GM23338 (cell line): ENCODE measurements at regions not wholly inside any gene's neighbourhood (a gene's known extent, or its start where the extent isn't known, plus 50 kb on each side); places are given as distances from the start of the nearest gene placed in this dataset.

Experiments
- ATAC-seq: fragments of 200-7000 bp; cut with Tn5 transposase; 3 replicates; pipeline ENCODE4 v1.9.1; 2020
- DNase-seq: peaks from one replicate; pipeline ENCODE4 v3.0.0-alpha.2; 2015; ENCODE audit warnings: low spot score
- H2AFZ ChIP-seq: fragments of 200-600 bp; sonication (generic); 2 replicates; pipeline ENCODE4 v1.8.0; 2016; ENCODE audit warnings: antibody characterized with exemption, mild to moderate bottlenecking, moderate library complexity
- H3F3A ChIP-seq: fragments of 200-600 bp; sonication (generic); replicated peaks from 2 replicates; pipeline ENCODE4 v1.8.0; 2017; ENCODE audit warnings: antibody characterized with exemption, mixed run types, low read depth
- H3K27ac ChIP-seq: fragments of 200-600 bp; sonication (generic); 2 replicates; pipeline ENCODE4 v1.6.1; 2016; ENCODE audit warnings: low read depth
- H3K27me3 ChIP-seq: fragments of 200-600 bp; sonication (generic); 2 replicates; pipeline ENCODE4 v1.8.0; 2016; ENCODE audit warnings: mild to moderate bottlenecking, mixed run types, moderate library complexity; ENCODE audit not compliant: insufficient read depth
- H3K36me3 ChIP-seq: fragments of 200-600 bp; sonication (generic); 2 replicates; pipeline ENCODE4 v1.8.0; 2016; ENCODE audit warnings: mild to moderate bottlenecking; ENCODE audit not compliant: insufficient read depth
- H3K4me1 ChIP-seq: fragments of 200-600 bp; sonication (generic); 2 replicates; pipeline ENCODE4 v1.8.0; 2016; ENCODE audit warnings: mild to moderate bottlenecking, moderate library complexity; ENCODE audit not compliant: insufficient read depth
- H3K4me2 ChIP-seq: fragments of 200-600 bp; sonication (generic); 2 replicates; pipeline ENCODE4 v1.7.1; 2017; ENCODE audit warnings: mixed run types
- H3K4me3 ChIP-seq: fragments of 200-600 bp; sonication (generic); 2 replicates; pipeline ENCODE4 v1.6.1; 2016; ENCODE audit warnings: mixed run types
- H3K79me2 ChIP-seq: fragments of 200-600 bp; sonication (generic); replicated peaks from 2 replicates; pipeline ENCODE4 v1.8.0; 2017; ENCODE audit warnings: mild to moderate bottlenecking; ENCODE audit not compliant: insufficient read depth
- H3K9me2 ChIP-seq: fragments of 200-600 bp; sonication (generic); 2 replicates; pipeline ENCODE4 v1.8.0; 2017; ENCODE audit not compliant: insufficient read depth
- H4K20me1 ChIP-seq: fragments of 200-600 bp; sonication (generic); replicated peaks from 2 replicates; pipeline ENCODE4 v1.8.0; 2017; ENCODE audit warnings: mild to moderate bottlenecking; ENCODE audit not compliant: insufficient read depth
- H3K27ac Mint-ChIP-seq: 2 replicates; pipeline ENCODE4 v1.8.0; 2020; ENCODE audit warnings: inconsistent platforms, mild to moderate bottlenecking, moderate library complexity, mixed read lengths
- H3K27me3 Mint-ChIP-seq: 3 replicates; pipeline ENCODE4 v1.8.0; 2022; ENCODE audit warnings: low read depth, mild to moderate bottlenecking, moderate library complexity, mixed read lengths, inconsistent platforms; ENCODE audit not compliant: insufficient read depth, poor library complexity
- H3K36me3 Mint-ChIP-seq: 3 replicates; pipeline ENCODE4 v1.8.0; 2021; ENCODE audit warnings: low read depth, mild to moderate bottlenecking, inconsistent platforms, moderate library complexity, mixed read lengths
- H3K4me1 Mint-ChIP-seq: 3 replicates; pipeline ENCODE4 v1.8.0; 2020; ENCODE audit warnings: mild to moderate bottlenecking, inconsistent platforms, mixed read lengths
- H3K4me3 Mint-ChIP-seq: 3 replicates; pipeline ENCODE4 v1.8.0; 2021; ENCODE audit warnings: moderate library complexity, mild to moderate bottlenecking, inconsistent platforms, mixed read lengths
- H3K9me3 Mint-ChIP-seq: 3 replicates; pipeline ENCODE4 v1.8.0; 2020; ENCODE audit warnings: moderate library complexity, mild to moderate bottlenecking, inconsistent platforms, mixed read lengths
- CREB1 ChIP-seq: fragments of 250-450 bp; sonication (Bioruptor Pico); IDR thresholded peaks from 2 replicates; pipeline ENCODE4 v1.5.0; 2020; ENCODE audit warnings: low read depth, mild to moderate bottlenecking, moderate library complexity
- EZH2 ChIP-seq: fragments of 200-600 bp; sonication (generic); IDR thresholded peaks from one replicate; pipeline ENCODE4 v1.8.0; 2017; ENCODE audit warnings: antibody characterized with exemption, mild to moderate bottlenecking, low read depth; ENCODE audit not compliant: unreplicated experiment
- EZH2phosphoT487 ChIP-seq: fragments of 200-600 bp; sonication (generic); IDR thresholded peaks from one replicate; pipeline ENCODE4 v1.8.1; 2018; ENCODE audit warnings: antibody characterized with exemption; ENCODE audit not compliant: unreplicated experiment
- POLR2AphosphoS5 ChIP-seq: IDR thresholded peaks from 2 replicates; pipeline ENCODE4 v1.6.1; 2016; ENCODE audit warnings: antibody characterized with exemption, low read depth
- STAT1 ChIP-seq: IDR thresholded peaks from one replicate; pipeline ENCODE4 v1.6.1; 2016; ENCODE audit warnings: antibody characterized with exemption; ENCODE audit not compliant: unreplicated experiment
- ZNF331 ChIP-seq: fragments of 250-450 bp; sonication (Bioruptor Pico); IDR thresholded peaks from 2 replicates; pipeline ENCODE4 v1.5.0; 2020; ENCODE audit warnings: low read depth, mild to moderate bottlenecking, moderate library complexity
- TF ChIP-seq, protein P1 (sequence below): fragments of 250-450 bp; sonication (Bioruptor Pico); IDR thresholded peaks from 2 replicates; pipeline ENCODE4 v1.5.0; 2020; ENCODE audit warnings: mild to moderate bottlenecking, moderate library complexity
- TF ChIP-seq, protein P2 (sequence below), 2 experiments: fragments of 200-600 bp in 1 of 2; sonication (generic) in 1 of 2; conservative IDR thresholded peaks; 2 replicates each; pipeline versions ENCODE4 v1.5.1 to v1.6.1; 2016 to 2017; ENCODE audit warnings: antibody characterized with exemption in 2 of 2, low read depth in 2 of 2, mild to moderate bottlenecking in 2 of 2, moderate library complexity in 1 of 2
- TF ChIP-seq, protein P3 (sequence below): IDR thresholded peaks from 2 replicates; pipeline ENCODE4 v1.6.1; 2016; ENCODE audit warnings: antibody characterized with exemption

DNA sequence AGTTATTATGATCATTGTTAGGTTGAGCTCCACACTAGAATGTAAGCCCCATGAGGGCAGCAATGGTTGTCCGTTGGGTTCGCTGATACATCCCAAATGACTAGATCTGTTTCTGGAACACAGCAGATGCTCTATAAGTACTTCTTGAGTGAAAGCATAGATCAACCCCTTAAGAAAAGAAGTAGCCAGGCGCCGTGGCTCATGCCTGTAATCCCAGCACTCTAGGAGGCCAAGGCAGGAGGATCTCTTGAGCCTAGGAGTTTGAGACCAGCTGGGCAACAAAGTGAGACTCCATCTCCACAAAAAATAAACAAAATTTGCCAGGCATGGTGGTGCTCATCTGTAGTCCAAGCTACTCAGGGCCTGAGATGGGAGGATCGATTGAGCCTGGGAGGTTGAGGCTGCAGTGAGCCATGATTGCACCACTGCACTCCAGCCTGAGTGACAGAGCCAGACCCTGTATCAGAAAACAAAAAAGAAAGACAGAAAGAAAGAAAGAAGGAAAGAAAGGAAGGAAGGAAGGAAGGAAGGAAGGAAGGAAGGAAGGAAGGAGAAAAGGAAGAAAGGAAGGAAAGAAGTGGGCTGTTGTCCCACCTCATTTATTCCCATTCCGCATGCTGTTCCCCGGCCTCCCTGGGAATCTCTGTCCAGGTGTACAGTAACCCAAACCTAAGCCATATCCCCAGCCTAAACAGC lies 54.4 kb upstream of the RPL38 start:
- DNase-seq (no peak), ATAC-seq (no peak)
- H3K27ac ChIP-seq: no peak overlapping the region
- no peak overlapping the region for H3K4me2 ChIP-seq
- H3K36me3 Mint-ChIP-seq: no peaks in the 10 kb centered on the region
- H3K4me1 ChIP-seq: peaks cover 8% of the 10 kb centered on the region
- no peak for TF ChIP-seq POLR2AphosphoS5
- TF ChIP-seq EZH2phosphoT487: no peak
- H2AFZ ChIP-seq: no peak overlapping the region
- peaks cover under 1% of the 10 kb centered on the region for H3K9me3 Mint-ChIP-seq
- no peaks in the 10 kb centered on the region; the same call in 1 of the 2 replicates for H3K9me2 ChIP-seq
- no peaks in the 10 kb centered on the region for H3F3A ChIP-seq
- peaks cover 16% of the 10 kb centered on the region for H3K4me1 Mint-ChIP-seq
- H3K27me3 Mint-ChIP-seq: peaks cover 9% of the 10 kb centered on the region
- no peaks in the 10 kb centered on the region for H3K27me3 ChIP-seq
- no peak overlapping the region for H3K4me3 ChIP-seq
- H3K27ac Mint-ChIP-seq: no peak overlapping the region
- no peaks in the 10 kb centered on the region for H3K36me3 ChIP-seq
- H3K4me3 Mint-ChIP-seq: no peak overlapping the region
- no peaks in the 10 kb centered on the region for H4K20me1 ChIP-seq
- no peaks in the 10 kb centered on the region for H3K79me2 ChIP-seq

DNA sequence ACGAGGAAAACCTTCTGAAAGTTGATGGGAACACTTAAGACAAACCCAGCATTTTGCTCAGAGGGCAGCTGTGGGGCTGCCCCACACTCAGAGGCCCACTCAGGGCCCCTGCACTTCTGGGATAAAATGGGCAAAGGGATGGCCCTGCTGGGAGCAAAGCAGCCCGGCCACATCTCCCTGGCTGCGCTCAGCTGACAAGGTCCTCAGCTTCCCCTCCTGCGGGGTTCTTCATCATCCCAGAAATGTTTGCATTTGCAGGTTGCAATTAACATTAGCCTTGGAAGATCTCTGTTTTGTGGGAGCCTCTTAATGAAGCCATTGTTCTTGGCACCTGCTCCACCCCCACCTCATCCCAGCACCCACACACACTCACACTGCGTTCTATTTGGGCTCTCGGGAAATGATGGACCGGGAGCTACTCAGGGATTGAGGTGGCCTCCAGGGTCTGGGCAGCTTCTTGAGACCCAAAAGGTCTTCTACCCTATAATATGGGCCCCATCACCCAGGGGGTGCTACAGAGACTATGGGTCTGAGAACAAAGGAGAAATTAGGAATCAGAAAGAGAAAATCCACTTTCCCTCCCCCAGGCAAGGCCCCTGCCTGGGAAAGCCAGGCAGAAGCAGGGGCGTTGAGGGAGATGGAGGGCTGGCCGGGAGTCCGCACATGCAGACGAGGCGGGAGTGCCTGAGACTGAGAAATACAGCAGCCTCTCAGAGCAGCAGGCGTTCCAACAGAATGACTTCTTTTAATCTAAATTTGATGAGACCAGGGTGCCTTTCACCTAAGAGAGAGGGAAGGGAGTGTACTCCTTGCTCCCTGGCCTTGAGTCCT lies 53.7 kb upstream of the RPL38 start:
- no peaks in the 10 kb centered on the region for H3K36me3 ChIP-seq
- H3K27me3 ChIP-seq: no peaks in the 10 kb centered on the region
- no peak overlapping the region for H3K27ac Mint-ChIP-seq
- peaks cover 8% of the 10 kb centered on the region for H3K4me1 ChIP-seq
- peak overlapping the region; percentile 32; the same call in 1 of the 2 replicates for H3K4me2 ChIP-seq
- no peaks in the 10 kb centered on the region for H3K36me3 Mint-ChIP-seq
- H3F3A ChIP-seq: no peaks in the 10 kb centered on the region
- no peaks in the 10 kb centered on the region for H3K79me2 ChIP-seq
- H2AFZ ChIP-seq: no peak overlapping the region
- H3K4me1 Mint-ChIP-seq: peaks cover 16% of the 10 kb centered on the region
- peaks cover 1% of the 10 kb centered on the region; the same call in 2 of the 3 replicates for H3K9me3 Mint-ChIP-seq
- DNase-seq (no peak), ATAC-seq (peak; percentile 30)
- no peaks in the 10 kb centered on the region for H4K20me1 ChIP-seq
- no peaks in the 10 kb centered on the region; the same call in 1 of the 2 replicates for H3K9me2 ChIP-seq
- H3K4me3 ChIP-seq: no peak overlapping the region
- H3K4me3 Mint-ChIP-seq: no peak overlapping the region
- no peak overlapping the region for H3K27ac ChIP-seq
- H3K27me3 Mint-ChIP-seq: peaks cover 9% of the 10 kb centered on the region
- TF ChIP-seq, protein P1, sequence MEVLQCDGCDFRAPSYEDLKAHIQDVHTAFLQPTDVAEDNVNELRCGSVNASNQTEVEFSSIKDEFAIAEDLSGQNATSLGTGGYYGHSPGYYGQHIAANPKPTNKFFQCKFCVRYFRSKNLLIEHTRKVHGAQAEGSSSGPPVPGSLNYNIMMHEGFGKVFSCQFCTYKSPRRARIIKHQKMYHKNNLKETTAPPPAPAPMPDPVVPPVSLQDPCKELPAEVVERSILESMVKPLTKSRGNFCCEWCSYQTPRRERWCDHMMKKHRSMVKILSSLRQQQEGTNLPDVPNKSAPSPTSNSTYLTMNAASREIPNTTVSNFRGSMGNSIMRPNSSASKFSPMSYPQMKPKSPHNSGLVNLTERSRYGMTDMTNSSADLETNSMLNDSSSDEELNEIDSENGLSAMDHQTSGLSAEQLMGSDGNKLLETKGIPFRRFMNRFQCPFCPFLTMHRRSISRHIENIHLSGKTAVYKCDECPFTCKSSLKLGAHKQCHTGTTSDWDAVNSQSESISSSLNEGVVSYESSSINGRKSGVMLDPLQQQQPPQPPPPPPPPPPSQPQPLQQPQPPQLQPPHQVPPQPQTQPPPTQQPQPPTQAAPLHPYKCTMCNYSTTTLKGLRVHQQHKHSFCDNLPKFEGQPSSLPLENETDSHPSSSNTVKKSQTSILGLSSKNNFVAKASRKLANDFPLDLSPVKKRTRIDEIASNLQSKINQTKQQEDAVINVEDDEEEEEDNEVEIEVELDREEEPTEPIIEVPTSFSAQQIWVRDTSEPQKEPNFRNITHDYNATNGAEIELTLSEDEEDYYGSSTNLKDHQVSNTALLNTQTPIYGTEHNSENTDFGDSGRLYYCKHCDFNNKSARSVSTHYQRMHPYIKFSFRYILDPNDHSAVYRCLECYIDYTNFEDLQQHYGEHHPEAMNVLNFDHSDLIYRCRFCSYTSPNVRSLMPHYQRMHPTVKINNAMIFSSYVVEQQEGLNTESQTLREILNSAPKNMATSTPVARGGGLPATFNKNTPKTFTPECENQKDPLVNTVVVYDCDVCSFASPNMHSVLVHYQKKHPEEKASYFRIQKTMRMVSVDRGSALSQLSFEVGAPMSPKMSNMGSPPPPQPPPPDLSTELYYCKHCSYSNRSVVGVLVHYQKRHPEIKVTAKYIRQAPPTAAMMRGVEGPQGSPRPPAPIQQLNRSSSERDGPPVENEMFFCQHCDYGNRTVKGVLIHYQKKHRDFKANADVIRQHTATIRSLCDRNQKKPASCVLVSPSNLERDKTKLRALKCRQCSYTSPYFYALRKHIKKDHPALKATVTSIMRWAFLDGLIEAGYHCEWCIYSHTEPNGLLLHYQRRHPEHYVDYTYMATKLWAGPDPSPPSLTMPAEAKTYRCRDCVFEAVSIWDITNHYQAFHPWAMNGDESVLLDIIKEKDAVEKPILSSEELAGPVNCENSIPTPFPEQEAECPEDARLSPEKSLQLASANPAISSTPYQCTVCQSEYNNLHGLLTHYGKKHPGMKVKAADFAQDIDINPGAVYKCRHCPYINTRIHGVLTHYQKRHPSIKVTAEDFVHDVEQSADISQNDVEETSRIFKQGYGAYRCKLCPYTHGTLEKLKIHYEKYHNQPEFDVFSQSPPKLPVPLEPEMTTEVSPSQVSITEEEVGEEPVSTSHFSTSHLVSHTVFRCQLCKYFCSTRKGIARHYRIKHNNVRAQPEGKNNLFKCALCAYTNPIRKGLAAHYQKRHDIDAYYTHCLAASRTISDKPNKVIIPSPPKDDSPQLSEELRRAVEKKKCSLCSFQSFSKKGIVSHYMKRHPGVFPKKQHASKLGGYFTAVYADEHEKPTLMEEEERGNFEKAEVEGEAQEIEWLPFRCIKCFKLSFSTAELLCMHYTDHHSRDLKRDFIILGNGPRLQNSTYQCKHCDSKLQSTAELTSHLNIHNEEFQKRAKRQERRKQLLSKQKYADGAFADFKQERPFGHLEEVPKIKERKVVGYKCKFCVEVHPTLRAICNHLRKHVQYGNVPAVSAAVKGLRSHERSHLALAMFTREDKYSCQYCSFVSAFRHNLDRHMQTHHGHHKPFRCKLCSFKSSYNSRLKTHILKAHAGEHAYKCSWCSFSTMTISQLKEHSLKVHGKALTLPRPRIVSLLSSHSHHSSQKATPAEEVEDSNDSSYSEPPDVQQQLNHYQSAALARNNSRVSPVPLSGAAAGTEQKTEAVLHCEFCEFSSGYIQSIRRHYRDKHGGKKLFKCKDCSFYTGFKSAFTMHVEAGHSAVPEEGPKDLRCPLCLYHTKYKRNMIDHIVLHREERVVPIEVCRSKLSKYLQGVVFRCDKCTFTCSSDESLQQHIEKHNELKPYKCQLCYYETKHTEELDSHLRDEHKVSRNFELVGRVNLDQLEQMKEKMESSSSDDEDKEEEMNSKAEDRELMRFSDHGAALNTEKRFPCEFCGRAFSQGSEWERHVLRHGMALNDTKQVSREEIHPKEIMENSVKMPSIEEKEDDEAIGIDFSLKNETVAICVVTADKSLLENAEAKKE (CRISPR knock-in tag): no peak
- TF ChIP-seq CREB1 (CRISPR knock-in tag) (no peak), POLR2AphosphoS5 (no peak), EZH2 (no peak), ZNF331 (no peak), STAT1 (no peak)
- TF ChIP-seq, protein P2, sequence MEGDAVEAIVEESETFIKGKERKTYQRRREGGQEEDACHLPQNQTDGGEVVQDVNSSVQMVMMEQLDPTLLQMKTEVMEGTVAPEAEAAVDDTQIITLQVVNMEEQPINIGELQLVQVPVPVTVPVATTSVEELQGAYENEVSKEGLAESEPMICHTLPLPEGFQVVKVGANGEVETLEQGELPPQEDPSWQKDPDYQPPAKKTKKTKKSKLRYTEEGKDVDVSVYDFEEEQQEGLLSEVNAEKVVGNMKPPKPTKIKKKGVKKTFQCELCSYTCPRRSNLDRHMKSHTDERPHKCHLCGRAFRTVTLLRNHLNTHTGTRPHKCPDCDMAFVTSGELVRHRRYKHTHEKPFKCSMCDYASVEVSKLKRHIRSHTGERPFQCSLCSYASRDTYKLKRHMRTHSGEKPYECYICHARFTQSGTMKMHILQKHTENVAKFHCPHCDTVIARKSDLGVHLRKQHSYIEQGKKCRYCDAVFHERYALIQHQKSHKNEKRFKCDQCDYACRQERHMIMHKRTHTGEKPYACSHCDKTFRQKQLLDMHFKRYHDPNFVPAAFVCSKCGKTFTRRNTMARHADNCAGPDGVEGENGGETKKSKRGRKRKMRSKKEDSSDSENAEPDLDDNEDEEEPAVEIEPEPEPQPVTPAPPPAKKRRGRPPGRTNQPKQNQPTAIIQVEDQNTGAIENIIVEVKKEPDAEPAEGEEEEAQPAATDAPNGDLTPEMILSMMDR (conservative IDR thresholded peaks at IDR 0.05; ENCODE audit: low read depth in 2 of 2): no peak
- TF ChIP-seq, protein P3, sequence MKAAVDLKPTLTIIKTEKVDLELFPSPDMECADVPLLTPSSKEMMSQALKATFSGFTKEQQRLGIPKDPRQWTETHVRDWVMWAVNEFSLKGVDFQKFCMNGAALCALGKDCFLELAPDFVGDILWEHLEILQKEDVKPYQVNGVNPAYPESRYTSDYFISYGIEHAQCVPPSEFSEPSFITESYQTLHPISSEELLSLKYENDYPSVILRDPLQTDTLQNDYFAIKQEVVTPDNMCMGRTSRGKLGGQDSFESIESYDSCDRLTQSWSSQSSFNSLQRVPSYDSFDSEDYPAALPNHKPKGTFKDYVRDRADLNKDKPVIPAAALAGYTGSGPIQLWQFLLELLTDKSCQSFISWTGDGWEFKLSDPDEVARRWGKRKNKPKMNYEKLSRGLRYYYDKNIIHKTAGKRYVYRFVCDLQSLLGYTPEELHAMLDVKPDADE: no peak
